Hepatocyte (in vitro differentiated cells): ENCODE measurements at regions not wholly inside any gene's neighbourhood (a gene's known extent, or its start where the extent isn't known, plus 50 kb on each side); places are given as distances from the start of the nearest gene placed in this dataset.
A peak's percentile ranks its signal among the peaks of the same experiment; 100 is the strongest.

Source experiments
- DNase-seq: peaks from one replicate; pipeline ENCODE4 v3.0.0-alpha.2; 2016; ENCODE audit warnings: low spot score
- H2AFZ ChIP-seq: fragments of 200-600 bp; sonication (generic); 2 replicates; pipeline ENCODE4 v1.6.0; 2016; ENCODE audit warnings: antibody characterized with exemption, mild to moderate bottlenecking
- H3K27ac ChIP-seq: fragments of 200-600 bp; sonication (generic); 2 replicates; pipeline ENCODE4 v1.5.1; 2016; ENCODE audit warnings: mild to moderate bottlenecking
- H3K27me3 ChIP-seq: fragments of 200-600 bp; sonication (generic); 2 replicates; pipeline ENCODE4 v1.6.1; 2016
- H3K36me3 ChIP-seq: fragments of 200-600 bp; sonication (generic); replicated peaks from 2 replicates; pipeline ENCODE4 v1.5.1; 2016; ENCODE audit warnings: low read depth; ENCODE audit not compliant: insufficient read depth
- H3K4me1 ChIP-seq: fragments of 200-600 bp; sonication (generic); 2 replicates; pipeline ENCODE4 v1.5.1; 2016; ENCODE audit warnings: mild to moderate bottlenecking, moderate library complexity; ENCODE audit not compliant: insufficient read depth
- H3K4me2 ChIP-seq: fragments of 200-600 bp; sonication (generic); 2 replicates; pipeline ENCODE4 v1.6.0; 2016
- H3K4me3 ChIP-seq: fragments of 200-600 bp; sonication (generic); 2 replicates; pipeline ENCODE4 v1.5.1; 2016; ENCODE audit warnings: mild to moderate bottlenecking
- H3K79me2 ChIP-seq: fragments of 200-600 bp; sonication (generic); 2 replicates; pipeline ENCODE4 v1.6.0; 2017; ENCODE audit warnings: mild to moderate bottlenecking
- H3K9me2 ChIP-seq: fragments of 200-600 bp; sonication (generic); replicated peaks from 2 replicates; pipeline ENCODE4 v1.6.0; 2017; ENCODE audit warnings: mild to moderate bottlenecking; ENCODE audit not compliant: insufficient read depth
- H3K9me3 ChIP-seq: fragments of 200-600 bp; sonication (generic); 2 replicates; pipeline ENCODE4 v1.5.1; 2016; ENCODE audit warnings: low read depth, mild to moderate bottlenecking
- H4K20me1 ChIP-seq: fragments of 200-600 bp; sonication (generic); 2 replicates; pipeline ENCODE4 v1.6.0; 2016; ENCODE audit warnings: mild to moderate bottlenecking; ENCODE audit not compliant: insufficient read depth, poor library complexity, severe bottlenecking
- EZH2 ChIP-seq: fragments of 200-600 bp; sonication (generic); IDR thresholded peaks from 2 replicates; pipeline ENCODE4 v1.6.1; 2016; ENCODE audit warnings: antibody characterized with exemption, mild to moderate bottlenecking, borderline replicate concordance
- EZH2phosphoT487 ChIP-seq: fragments of 200-600 bp; sonication (generic); IDR thresholded peaks from one replicate; pipeline ENCODE4 v1.6.1; 2018; ENCODE audit warnings: antibody characterized with exemption, mild to moderate bottlenecking, low read depth, moderate library complexity; ENCODE audit not compliant: unreplicated experiment, severe bottlenecking
- WGBS: methylation state at CpG from one replicate; pipeline ENCODE4 v1.1.6; 2016; ENCODE audit warnings: low lambda C conversion rate; ENCODE audit errors: missing lambda C conversion rate; 5-methylcytosine and 5-hydroxymethylcytosine counted together
- TF ChIP-seq, protein P1 (sequence below): fragments of 200-600 bp; sonication (generic); IDR thresholded peaks from 2 replicates; pipeline ENCODE4 v1.5.1; 2016; ENCODE audit warnings: antibody characterized with exemption, mild to moderate bottlenecking; ENCODE audit not compliant: poor library complexity

DNA sequence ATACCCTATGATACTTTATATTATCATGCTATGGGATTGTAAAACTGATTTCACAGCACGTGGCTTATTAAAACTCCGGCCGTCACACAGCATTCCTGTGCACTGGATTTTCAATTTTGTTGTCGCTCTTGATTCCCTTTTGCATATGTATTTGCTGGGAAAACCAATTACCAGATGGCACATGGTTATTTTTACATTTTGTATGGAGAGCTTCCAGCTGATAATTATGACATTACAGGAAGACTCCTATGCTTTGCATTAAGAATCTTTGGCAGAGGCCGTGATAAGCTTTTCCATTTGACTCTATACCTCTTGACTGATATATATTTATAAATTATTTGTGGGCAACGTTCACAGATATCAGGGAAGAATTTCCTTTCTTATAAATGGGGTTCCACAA is 381.2 kb upstream of the RORB start:
- H3K4me2 ChIP-seq, result no peak overlapping the region
- no peaks in the 10 kb centered on the region for H3K79me2 ChIP-seq
- H3K27me3 ChIP-seq, result no peaks in the 10 kb centered on the region
- TF ChIP-seq EZH2, result no peak
- TF ChIP-seq, protein P1, sequence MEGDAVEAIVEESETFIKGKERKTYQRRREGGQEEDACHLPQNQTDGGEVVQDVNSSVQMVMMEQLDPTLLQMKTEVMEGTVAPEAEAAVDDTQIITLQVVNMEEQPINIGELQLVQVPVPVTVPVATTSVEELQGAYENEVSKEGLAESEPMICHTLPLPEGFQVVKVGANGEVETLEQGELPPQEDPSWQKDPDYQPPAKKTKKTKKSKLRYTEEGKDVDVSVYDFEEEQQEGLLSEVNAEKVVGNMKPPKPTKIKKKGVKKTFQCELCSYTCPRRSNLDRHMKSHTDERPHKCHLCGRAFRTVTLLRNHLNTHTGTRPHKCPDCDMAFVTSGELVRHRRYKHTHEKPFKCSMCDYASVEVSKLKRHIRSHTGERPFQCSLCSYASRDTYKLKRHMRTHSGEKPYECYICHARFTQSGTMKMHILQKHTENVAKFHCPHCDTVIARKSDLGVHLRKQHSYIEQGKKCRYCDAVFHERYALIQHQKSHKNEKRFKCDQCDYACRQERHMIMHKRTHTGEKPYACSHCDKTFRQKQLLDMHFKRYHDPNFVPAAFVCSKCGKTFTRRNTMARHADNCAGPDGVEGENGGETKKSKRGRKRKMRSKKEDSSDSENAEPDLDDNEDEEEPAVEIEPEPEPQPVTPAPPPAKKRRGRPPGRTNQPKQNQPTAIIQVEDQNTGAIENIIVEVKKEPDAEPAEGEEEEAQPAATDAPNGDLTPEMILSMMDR, result no peak
- no peak for TF ChIP-seq EZH2phosphoT487
- no peaks in the 10 kb centered on the region for H3K9me3 ChIP-seq
- no peak overlapping the region for H3K4me3 ChIP-seq
- no peak overlapping the region for H2AFZ ChIP-seq
- DNase-seq, result no peak
- no peaks in the 10 kb centered on the region for H3K36me3 ChIP-seq
- no peaks in the 10 kb centered on the region for H3K4me1 ChIP-seq
- H3K9me2 ChIP-seq, result no peaks in the 10 kb centered on the region
- no peak overlapping the region for H3K27ac ChIP-seq
- 89% methylated on average over 6 of the region's 6 CpGs for WGBS
- H4K20me1 ChIP-seq, result no peaks in the 10 kb centered on the region

DNA sequence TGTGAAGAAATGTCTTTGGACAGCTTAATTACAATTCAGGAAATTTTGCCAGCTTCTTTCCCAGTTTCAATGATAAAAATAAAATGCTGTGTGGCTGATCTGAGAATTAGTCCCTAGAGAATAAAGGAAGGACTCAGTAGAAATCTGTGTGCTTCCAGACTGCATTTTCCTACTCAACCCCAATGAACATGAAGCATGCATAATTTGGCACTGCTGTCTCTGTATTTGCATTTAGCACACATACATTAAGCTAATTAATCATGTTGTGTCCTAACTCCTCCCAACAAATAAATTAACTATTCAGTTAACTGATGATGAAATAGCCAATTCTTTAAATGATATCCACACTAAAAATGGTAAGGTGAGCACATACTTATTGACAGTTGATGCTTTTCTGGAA is 380.0 kb upstream of the RORB start:
- no peak overlapping the region for H2AFZ ChIP-seq
- no peak for TF ChIP-seq EZH2phosphoT487
- no peak for TF ChIP-seq EZH2
- H3K9me2 ChIP-seq, result no peaks in the 10 kb centered on the region
- H3K79me2 ChIP-seq, result no peaks in the 10 kb centered on the region
- no peak overlapping the region for H3K27ac ChIP-seq
- no peaks in the 10 kb centered on the region for H3K4me1 ChIP-seq
- no peak for DNase-seq
- no peaks in the 10 kb centered on the region for H3K9me3 ChIP-seq
- no peaks in the 10 kb centered on the region for H4K20me1 ChIP-seq
- H3K4me2 ChIP-seq, result no peak overlapping the region
- H3K27me3 ChIP-seq, result no peaks in the 10 kb centered on the region
- no peak overlapping the region for H3K4me3 ChIP-seq
- no peaks in the 10 kb centered on the region for H3K36me3 ChIP-seq

DNA sequence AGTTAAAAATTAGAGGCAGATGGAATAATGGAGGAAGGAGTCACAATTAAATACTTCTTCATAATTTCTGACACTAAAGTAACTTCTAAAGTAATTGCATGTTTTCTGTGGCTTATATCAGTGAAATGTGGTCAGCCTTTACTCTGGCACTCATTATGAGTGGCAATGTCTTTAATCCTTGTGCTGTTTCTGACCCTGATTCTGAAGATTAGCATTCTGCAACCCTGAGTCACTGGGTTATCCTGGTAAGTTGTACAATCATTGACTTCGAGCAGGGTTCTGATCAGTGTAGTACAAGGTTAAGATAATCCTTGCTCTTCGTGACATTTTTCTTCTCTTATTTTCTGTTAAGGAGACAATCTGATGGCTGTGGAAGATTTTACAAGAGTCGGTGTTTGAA is 379.4 kb upstream of the RORB start:
- H3K9me3 ChIP-seq, result no peaks in the 10 kb centered on the region
- no peaks in the 10 kb centered on the region for H3K79me2 ChIP-seq
- H3K36me3 ChIP-seq, result no peaks in the 10 kb centered on the region
- H3K4me2 ChIP-seq, result peak overlapping the region; percentile 7
- TF ChIP-seq EZH2, result no peak
- TF ChIP-seq, protein P1, result no peak
- no peak for TF ChIP-seq EZH2phosphoT487
- H4K20me1 ChIP-seq, result no peaks in the 10 kb centered on the region
- H3K9me2 ChIP-seq, result no peaks in the 10 kb centered on the region
- DNase-seq, result peak; percentile 8
- WGBS, result 54% methylated on average over 3 of the region's 3 CpGs
- H3K27me3 ChIP-seq, result no peaks in the 10 kb centered on the region
- H2AFZ ChIP-seq, result no peak overlapping the region
- H3K27ac ChIP-seq, result peak overlapping the region; percentile 22
- no peak overlapping the region for H3K4me3 ChIP-seq
- H3K4me1 ChIP-seq, result no peaks in the 10 kb centered on the region

DNA sequence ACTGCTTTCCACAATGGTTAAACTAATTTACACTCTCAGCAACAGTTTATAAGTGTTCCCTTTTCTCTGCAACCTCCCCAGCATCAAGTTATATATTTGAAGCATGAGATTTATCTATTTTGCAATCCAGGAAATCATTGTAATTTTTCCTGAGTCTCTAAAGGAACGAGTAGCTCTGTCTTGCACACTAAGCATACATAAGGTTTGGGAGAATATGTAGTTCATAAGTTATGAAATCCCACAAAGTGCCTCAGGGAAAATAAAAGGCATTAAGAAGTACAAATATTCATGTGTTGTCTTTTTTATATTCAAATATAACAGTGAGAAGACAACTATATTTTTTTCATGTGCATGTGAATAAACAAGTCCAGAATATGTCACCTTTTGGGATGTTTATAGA is 377.1 kb upstream of the RORB start:
- Histone ChIP-seq H4K20me1 (no peaks in the 10 kb centered on the region), H3K4me3 (no peak overlapping the region), H3K79me2 (no peaks in the 10 kb centered on the region), H3K36me3 (no peaks in the 10 kb centered on the region), H3K27me3 (no peaks in the 10 kb centered on the region), H3K9me3 (no peaks in the 10 kb centered on the region), H3K4me2 (no peak overlapping the region), H2AFZ (no peak overlapping the region), H3K9me2 (no peaks in the 10 kb centered on the region), H3K27ac (no peak overlapping the region), H3K4me1 (no peaks in the 10 kb centered on the region)
- no peak for DNase-seq
- TF ChIP-seq EZH2, result no peak
- TF ChIP-seq EZH2phosphoT487, result no peak
- TF ChIP-seq, protein P1, result no peak
- 80% methylated on average over 1 of the region's 1 CpG for WGBS
